PC-3 (cell line): ENCODE measurements at regions not wholly inside any gene's neighbourhood (a gene's known extent, or its start where the extent isn't known, plus 50 kb on each side); places are given as distances from the start of the nearest gene placed in this dataset.
A peak's percentile ranks its signal among the peaks of the same experiment; 100 is the strongest.

Source experiments
- ATAC-seq: fragments of 200-7000 bp; cut with Tn5 transposase; 2 replicates; pipeline ENCODE4 v1.9.1; 2020; ENCODE audit warnings: mild to moderate bottlenecking, moderate library complexity
- BruUV-seq: library from RNA; stranded (reverse); fragments of 400-500 nt; replicated peaks from 2 replicates; lab custom pipeline; 2021; lab: Mats Ljungman, UMichigan
- CTCF ChIA-PET: fragments of 300-600 bp; sonication (Branson Sonifier 250); formaldehyde crosslinking; loops from one replicate; lab custom pipeline; 2022; ENCODE audit warnings: antibody characterized with exemption; lab: Charles Lee
- POLR2A ChIA-PET: fragments of 300-600 bp; sonication (Branson Sonifier 250); formaldehyde crosslinking; loops from one replicate; lab custom pipeline; 2022; ENCODE audit warnings: antibody characterized with exemption; ENCODE audit not compliant: unreplicated experiment; lab: Charles Lee
- DNase-seq: peaks from one replicate; pipeline ENCODE4 v3.0.0-alpha.2; 2015
- H2AFZ ChIP-seq: fragments of 300-600 bp; sonication (generic); 2 replicates; pipeline ENCODE4 v1.6.0; 2016; ENCODE audit warnings: antibody characterized with exemption, low read length
- H3F3A ChIP-seq: fragments of 300-600 bp; sonication (generic); one replicate; pipeline ENCODE4 v1.6.0; 2017; ENCODE audit warnings: antibody characterized with exemption, low read length, control low read depth, mild to moderate bottlenecking; ENCODE audit not compliant: unreplicated experiment
- H3K27ac ChIP-seq: fragments of 300-600 bp; sonication (generic); 2 replicates; pipeline ENCODE4 v1.5.1; 2016; ENCODE audit warnings: mild to moderate bottlenecking, low read length
- H3K27me3 ChIP-seq: fragments of 300-600 bp; sonication (generic); 2 replicates; pipeline ENCODE4 v1.6.1; 2016; ENCODE audit warnings: low read length, mixed read lengths
- H3K36me3 ChIP-seq: fragments of 300-600 bp; sonication (generic); 2 replicates; pipeline ENCODE4 v1.6.1; 2016; ENCODE audit warnings: low read depth, mixed run types, low read length, mixed read lengths
- H3K4me1 ChIP-seq: fragments of 300-600 bp; sonication (generic); 2 replicates; pipeline ENCODE4 v1.5.1; 2016; ENCODE audit warnings: low read length; ENCODE audit not compliant: insufficient read depth
- H3K4me2 ChIP-seq: fragments of 300-600 bp; sonication (generic); 2 replicates; pipeline ENCODE4 v1.6.0; 2016; ENCODE audit warnings: low read length
- H3K4me3 ChIP-seq: fragments of 300-600 bp; sonication (generic); 2 replicates; pipeline ENCODE4 v1.5.1; 2016; ENCODE audit warnings: mild to moderate bottlenecking, low read length, mixed read lengths
- H3K79me2 ChIP-seq: fragments of 300-600 bp; sonication (generic); 2 replicates; pipeline ENCODE4 v1.6.1; 2017; ENCODE audit warnings: low read length, mixed read lengths
- H3K9ac ChIP-seq: fragments of 300-600 bp; sonication (generic); 2 replicates; pipeline ENCODE4 v1.6.0; 2016; ENCODE audit warnings: mild to moderate bottlenecking, low read length
- H3K9me2 ChIP-seq: fragments of 300-600 bp; sonication (generic); replicated peaks from 2 replicates; pipeline ENCODE4 v1.6.1; 2016; ENCODE audit warnings: mixed run types, low read length, mixed read lengths
- H3K9me3 ChIP-seq: fragments of 300-600 bp; sonication (generic); 2 replicates; pipeline ENCODE4 v1.6.1; 2016; ENCODE audit warnings: low read length, mixed read lengths
- H4K20me1 ChIP-seq: fragments of 300-600 bp; sonication (generic); 2 replicates; pipeline ENCODE4 v1.6.1; 2016; ENCODE audit warnings: low read length, mixed read lengths
- EZH2 ChIP-seq: fragments of 300-600 bp; sonication (generic); IDR thresholded peaks from one replicate; pipeline ENCODE4 v1.6.1; 2017; ENCODE audit warnings: antibody characterized with exemption, mild to moderate bottlenecking, low read length; ENCODE audit not compliant: unreplicated experiment
- EZH2phosphoT487 ChIP-seq: fragments of 300-600 bp; sonication (generic); IDR thresholded peaks from 2 replicates; pipeline ENCODE4 v1.6.1; 2018; ENCODE audit warnings: mild to moderate bottlenecking, antibody characterized with exemption, low read length, borderline replicate concordance
- intact Hi-C: fragments of 100-400 bp; cut with micrococcal nuclease; formaldehyde crosslinking; loops from 2 replicates; pipeline ENCODE4 v1.9.0; 2023
- TF ChIP-seq, protein P1 (sequence below): fragments of 300-600 bp; sonication (generic); conservative IDR thresholded peaks from 2 replicates; pipeline ENCODE4 v1.5.1; 2017; ENCODE audit warnings: antibody characterized with exemption, low read depth, mild to moderate bottlenecking, low read length

- CTCF ChIA-PET = no interaction called here
- ATAC-seq = no peak
- TF ChIP-seq, protein P1, sequence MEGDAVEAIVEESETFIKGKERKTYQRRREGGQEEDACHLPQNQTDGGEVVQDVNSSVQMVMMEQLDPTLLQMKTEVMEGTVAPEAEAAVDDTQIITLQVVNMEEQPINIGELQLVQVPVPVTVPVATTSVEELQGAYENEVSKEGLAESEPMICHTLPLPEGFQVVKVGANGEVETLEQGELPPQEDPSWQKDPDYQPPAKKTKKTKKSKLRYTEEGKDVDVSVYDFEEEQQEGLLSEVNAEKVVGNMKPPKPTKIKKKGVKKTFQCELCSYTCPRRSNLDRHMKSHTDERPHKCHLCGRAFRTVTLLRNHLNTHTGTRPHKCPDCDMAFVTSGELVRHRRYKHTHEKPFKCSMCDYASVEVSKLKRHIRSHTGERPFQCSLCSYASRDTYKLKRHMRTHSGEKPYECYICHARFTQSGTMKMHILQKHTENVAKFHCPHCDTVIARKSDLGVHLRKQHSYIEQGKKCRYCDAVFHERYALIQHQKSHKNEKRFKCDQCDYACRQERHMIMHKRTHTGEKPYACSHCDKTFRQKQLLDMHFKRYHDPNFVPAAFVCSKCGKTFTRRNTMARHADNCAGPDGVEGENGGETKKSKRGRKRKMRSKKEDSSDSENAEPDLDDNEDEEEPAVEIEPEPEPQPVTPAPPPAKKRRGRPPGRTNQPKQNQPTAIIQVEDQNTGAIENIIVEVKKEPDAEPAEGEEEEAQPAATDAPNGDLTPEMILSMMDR = no peak
- TF ChIP-seq EZH2phosphoT487 (no peak), EZH2 (no peak)
Observed at GRCh38 chr1:60823151-60823550, 259.2 kb upstream of the NFIA start.

GRCh38 chr1:60822252-60822651 lies 260.1 kb upstream of the NFIA start:
- ChIA-PET CTCF (no interaction called here), POLR2A (no interaction called here)
- no peak overlapping the region for H3K9ac ChIP-seq
- no peak overlapping the region for H3K4me2 ChIP-seq
- no peak overlapping the region for H2AFZ ChIP-seq
- H3K79me2 ChIP-seq = no peaks in the 10 kb centered on the region
- H3K4me3 ChIP-seq = no peak overlapping the region
- H3K4me1 ChIP-seq = no peaks in the 10 kb centered on the region
- ATAC-seq (no peak), DNase-seq (peak; percentile 6)
- H3K36me3 ChIP-seq = no peaks in the 10 kb centered on the region
- H3K9me2 ChIP-seq = no peaks in the 10 kb centered on the region
- H4K20me1 ChIP-seq = no peaks in the 10 kb centered on the region
- intact Hi-C loops = no loop called here
- BruUV-seq = no TSS peak
- H3K27ac ChIP-seq = no peak overlapping the region
- no peaks in the 10 kb centered on the region for H3F3A ChIP-seq
- no peak for TF ChIP-seq EZH2
- no peaks in the 10 kb centered on the region for H3K27me3 ChIP-seq
- H3K9me3 ChIP-seq = no peaks in the 10 kb centered on the region

More at GRCh38 chr1:60823151-60823550, 259.2 kb upstream of the NFIA start:
- Histone ChIP-seq H3K4me3 (no peak overlapping the region), H3F3A (no peaks in the 10 kb centered on the region), H3K36me3 (no peaks in the 10 kb centered on the region), H3K9ac (no peak overlapping the region), H3K27ac (no peak overlapping the region), H3K4me2 (no peak overlapping the region), H3K27me3 (no peaks in the 10 kb centered on the region), H3K79me2 (no peaks in the 10 kb centered on the region), H4K20me1 (no peaks in the 10 kb centered on the region), H2AFZ (no peak overlapping the region), H3K9me2 (no peaks in the 10 kb centered on the region), H3K4me1 (no peaks in the 10 kb centered on the region), H3K9me3 (no peaks in the 10 kb centered on the region)
- BruUV-seq = no TSS peak
- intact Hi-C loops = no loop called here
- POLR2A ChIA-PET = no interaction called here
- no peak for DNase-seq

DNA sequence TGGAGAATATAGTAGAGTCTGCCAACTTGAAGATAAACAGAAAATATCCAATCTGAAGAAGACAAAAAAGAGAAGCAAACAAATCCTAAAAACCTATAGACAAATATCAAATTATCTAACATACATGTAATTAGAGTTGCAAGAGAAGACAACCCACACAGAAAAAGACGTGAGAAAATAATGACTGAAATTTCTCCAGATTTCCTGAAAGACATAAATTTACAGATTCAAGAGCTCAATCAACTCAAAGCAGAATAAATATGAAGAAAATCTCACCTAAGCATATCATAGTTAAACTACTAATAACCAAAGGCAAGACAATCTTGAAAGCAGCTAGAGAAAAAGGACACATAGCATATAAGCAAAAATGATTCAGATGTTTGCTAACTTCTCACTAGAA lies 261.2 kb upstream of the NFIA start:
- H3K4me1 ChIP-seq = no peaks in the 10 kb centered on the region
- no peaks in the 10 kb centered on the region for H3K79me2 ChIP-seq
- no peaks in the 10 kb centered on the region for H3K9me3 ChIP-seq
- H3K4me2 ChIP-seq = no peak overlapping the region
- H3K4me3 ChIP-seq = no peak overlapping the region
- no peaks in the 10 kb centered on the region for H3K9me2 ChIP-seq
- CTCF ChIA-PET = no interaction called here
- POLR2A ChIA-PET = no interaction called here
- H3F3A ChIP-seq = no peaks in the 10 kb centered on the region
- intact Hi-C loops = no loop called here
- H3K9ac ChIP-seq = no peak overlapping the region
- no peak overlapping the region for H2AFZ ChIP-seq
- TF ChIP-seq EZH2 (no peak), EZH2phosphoT487 (no peak)
- TF ChIP-seq, protein P1 = no peak
- no peak overlapping the region for H3K27ac ChIP-seq
- ATAC-seq (no peak), DNase-seq (no peak)
- peaks cover 7% of the 10 kb centered on the region; the same call in 1 of the 2 replicates for H3K27me3 ChIP-seq
- no TSS peak for BruUV-seq
- no peaks in the 10 kb centered on the region for H3K36me3 ChIP-seq
- no peaks in the 10 kb centered on the region for H4K20me1 ChIP-seq
